ENCODE measurements at regions not wholly inside any gene's neighbourhood (a gene's known extent, or its start where the extent isn't known, plus 50 kb on each side); places are given as distances from the start of the nearest gene placed in this dataset.

- TF ChIP-seq MAX (IDR thresholded peaks at IDR 0.05; ENCODE audit: low read depth, low read length) = no peak
- TF ChIP-seq CTCF (IDR thresholded peaks at IDR 0.05; ENCODE audit: low read depth, low read length) = no peak
Observed at GRCh38 chr21:17712887-17713286, 100.2 kb upstream of the BTG3 start.
